Caco-2 (cell line): ENCODE measurements at regions not wholly inside any gene's neighbourhood (a gene's known extent, or its start where the extent isn't known, plus 50 kb on each side); places are given as distances from the start of the nearest gene placed in this dataset.

ENCODE experiments used
- BruUV-seq: library from RNA; stranded (reverse); fragments of 400-500 nt; replicated peaks from 2 replicates; lab custom pipeline; 2021; lab: Mats Ljungman, UMichigan
- CTCF ChIA-PET: fragments of 300-600 bp; sonication (Branson Sonifier 250); formaldehyde crosslinking; loops from one replicate; lab custom pipeline; 2022; ENCODE audit warnings: antibody characterized with exemption; lab: Charles Lee
- POLR2A ChIA-PET: fragments of 300-600 bp; sonication (Branson Sonifier 250); formaldehyde crosslinking; loops from one replicate; lab custom pipeline; 2022; ENCODE audit warnings: antibody characterized with exemption; lab: Charles Lee
- DNase-seq, 2 experiments: peaks; one replicate each; pipeline versions ENCODE4 v3.0.0 to v3.0.0-alpha.2; 2020 to 2022
- H3K27me3 ChIP-seq: replicated peaks from 2 replicates; pipeline ENCODE4 v1.6.0; 2011; ENCODE audit warnings: low read length; ENCODE audit not compliant: control insufficient read depth, insufficient read depth
- H3K36me3 ChIP-seq: 2 replicates; pipeline ENCODE4 v1.5.1; 2011; ENCODE audit warnings: low read length; ENCODE audit not compliant: control insufficient read depth, insufficient read depth
- H3K4me1 ChIP-seq: fragments of 250-450 bp; sonication (Bioruptor Pico); 2 replicates; pipeline ENCODE4 v1.5.1; 2020; ENCODE audit warnings: mild to moderate bottlenecking
- H3K4me3 ChIP-seq: 2 replicates; pipeline ENCODE4 v1.5.1; 2011; ENCODE audit warnings: low read depth, mild to moderate bottlenecking, control low read depth, low read length
- H3K9me3 ChIP-seq: fragments of 250-450 bp; sonication (Bioruptor Pico); 2 replicates; pipeline ENCODE4 v1.5.1; 2020; ENCODE audit warnings: mild to moderate bottlenecking, moderate library complexity
- H3K27ac Mint-ChIP-seq: one replicate; pipeline ENCODE4 v1.8.0; 2022; ENCODE audit warnings: mixed read lengths; ENCODE audit not compliant: unreplicated experiment
- H3K27me3 Mint-ChIP-seq: one replicate; pipeline ENCODE4 v1.8.0; 2022; ENCODE audit warnings: mixed read lengths; ENCODE audit not compliant: insufficient read depth, unreplicated experiment
- H3K36me3 Mint-ChIP-seq: one replicate; pipeline ENCODE4 v1.8.0; 2022; ENCODE audit warnings: mild to moderate bottlenecking, mixed read lengths; ENCODE audit not compliant: insufficient read depth, unreplicated experiment
- H3K4me1 Mint-ChIP-seq: one replicate; pipeline ENCODE4 v1.8.0; 2022; ENCODE audit warnings: low read depth, mixed read lengths; ENCODE audit not compliant: unreplicated experiment
- H3K4me3 Mint-ChIP-seq: one replicate; pipeline ENCODE4 v1.8.0; 2022; ENCODE audit warnings: mild to moderate bottlenecking, moderate library complexity, mixed read lengths; ENCODE audit not compliant: unreplicated experiment
- H3K9me3 Mint-ChIP-seq: one replicate; pipeline ENCODE4 v1.8.0; 2022; ENCODE audit warnings: mixed read lengths; ENCODE audit not compliant: unreplicated experiment
- CTCF ChIP-seq, 2 experiments: fragments of 200-600 bp in 1 of 2; IDR thresholded peaks; 1 replicate in 1 of 2; 2 replicates in 1 of 2; pipeline versions ENCODE4 v1.5.1 to v1.8.0; 2011 to 2022; ENCODE audit warnings: antibody characterized with exemption in 1 of 2, control low read depth in 1 of 2, inconsistent platforms in 1 of 2, low read depth in 1 of 2, low read length in 1 of 2, mild to moderate bottlenecking in 1 of 2, moderate library complexity in 1 of 2; ENCODE audit not compliant: insufficient read depth in 1 of 2, severe bottlenecking in 1 of 2, unreplicated experiment in 1 of 2
- intact Hi-C: fragments of 100-400 bp; cut with micrococcal nuclease; formaldehyde crosslinking; loops from one replicate; pipeline ENCODE4 v1.10.0; 2022; ENCODE audit not compliant: unreplicated experiment

- no TSS peak for BruUV-seq
- Mint-ChIP-seq H3K4me3 (no peak overlapping the region), H3K27ac (no peak overlapping the region)
Measured at GRCh38 chr4:163592212-163592611, 97.7 kb downstream of the TMA16 start.

GRCh38 chr4:163595580-163595979 lies 101.1 kb downstream of the TMA16 start:
- Mint-ChIP-seq H3K36me3 (no peaks in the 10 kb centered on the region), H3K27ac (no peak overlapping the region), H3K9me3 (no peaks in the 10 kb centered on the region), H3K4me3 (no peak overlapping the region), H3K27me3 (no peaks in the 10 kb centered on the region), H3K4me1 (no peaks in the 10 kb centered on the region)
- Histone ChIP-seq H3K36me3 (no peaks in the 10 kb centered on the region), H3K4me1 (no peaks in the 10 kb centered on the region), H3K27me3 (no peaks in the 10 kb centered on the region), H3K9me3 (no peaks in the 10 kb centered on the region), H3K4me3 (no peak overlapping the region)
- DNase-seq: no peak
- no TSS peak for BruUV-seq
- POLR2A ChIA-PET: no interaction called here
- TF ChIP-seq CTCF (IDR thresholded peaks at IDR 0.05; ENCODE audit: insufficient read depth in 1 of 2, low read depth in 1 of 2, low read length in 1 of 2, severe bottlenecking in 1 of 2, unreplicated experiment in 1 of 2): no peak
- intact Hi-C loops: no loop called here
- CTCF ChIA-PET: no interaction called here

More at GRCh38 chr4:163592212-163592611, 97.7 kb downstream of the TMA16 start:
- no peak overlapping the region for H3K4me3 ChIP-seq
- no peaks in the 10 kb centered on the region for H3K4me1 ChIP-seq
- Mint-ChIP-seq H3K4me1 (no peaks in the 10 kb centered on the region), H3K27me3 (no peaks in the 10 kb centered on the region), H3K36me3 (no peaks in the 10 kb centered on the region), H3K9me3 (no peaks in the 10 kb centered on the region)
- no peaks in the 10 kb centered on the region for H3K36me3 ChIP-seq
- ChIA-PET CTCF (no interaction called here), POLR2A (no interaction called here)
- no peaks in the 10 kb centered on the region for H3K9me3 ChIP-seq
- no peak for DNase-seq
- intact Hi-C loops: no loop called here
- TF ChIP-seq CTCF (IDR thresholded peaks at IDR 0.05; ENCODE audit: insufficient read depth in 1 of 2, low read depth in 1 of 2, low read length in 1 of 2, severe bottlenecking in 1 of 2, unreplicated experiment in 1 of 2): no peak
- H3K27me3 ChIP-seq: no peaks in the 10 kb centered on the region

- H3K9me3 ChIP-seq: no peaks in the 10 kb centered on the region
- intact Hi-C loops: no loop called here
- 0 out of 2 replicates have a peak, but pooled peaks cover 3% of the 10 kb centered on the region for H3K4me1 ChIP-seq
- H3K4me3 Mint-ChIP-seq: no peak overlapping the region
- H3K9me3 Mint-ChIP-seq: no peaks in the 10 kb centered on the region
- BruUV-seq: no TSS peak
- no peak for TF ChIP-seq CTCF (IDR thresholded peaks at IDR 0.05; ENCODE audit: insufficient read depth in 1 of 2, low read depth in 1 of 2, low read length in 1 of 2, severe bottlenecking in 1 of 2, unreplicated experiment in 1 of 2)
- H3K36me3 Mint-ChIP-seq: no peaks in the 10 kb centered on the region
- H3K27me3 ChIP-seq: no peaks in the 10 kb centered on the region
- H3K27ac Mint-ChIP-seq: no peak overlapping the region
- H3K27me3 Mint-ChIP-seq: no peaks in the 10 kb centered on the region
- no peaks in the 10 kb centered on the region for H3K4me1 Mint-ChIP-seq
- ChIA-PET CTCF (no interaction called here), POLR2A (no interaction called here)
- H3K36me3 ChIP-seq: no peaks in the 10 kb centered on the region
- H3K4me3 ChIP-seq: no peak overlapping the region
- DNase-seq: no peak
Measured at GRCh38 chr4:163598028-163598427, 103.5 kb downstream of the TMA16 start.
